Stimulated activated CD4-positive, alpha-beta T cell treated with anti-CD3 and anti-CD28 coated beads, Interleukin-1b, Interleukin-23, amount 100 ng/mL, for 48 hours (primary cell): ENCODE measurements at regions not wholly inside any gene's neighbourhood (a gene's known extent, or its start where the extent isn't known, plus 50 kb on each side); places are given as distances from the start of the nearest gene placed in this dataset.
"Not testable (repeated sequence)": the region's sequence is repeated elsewhere in the genome, so short reads cannot be mapped to it uniquely, and the experiment has no call there.

Experiments
- DNase-seq: peaks from one replicate; pipeline ENCODE4 v3.0.0-alpha.2; 2020

DNA sequence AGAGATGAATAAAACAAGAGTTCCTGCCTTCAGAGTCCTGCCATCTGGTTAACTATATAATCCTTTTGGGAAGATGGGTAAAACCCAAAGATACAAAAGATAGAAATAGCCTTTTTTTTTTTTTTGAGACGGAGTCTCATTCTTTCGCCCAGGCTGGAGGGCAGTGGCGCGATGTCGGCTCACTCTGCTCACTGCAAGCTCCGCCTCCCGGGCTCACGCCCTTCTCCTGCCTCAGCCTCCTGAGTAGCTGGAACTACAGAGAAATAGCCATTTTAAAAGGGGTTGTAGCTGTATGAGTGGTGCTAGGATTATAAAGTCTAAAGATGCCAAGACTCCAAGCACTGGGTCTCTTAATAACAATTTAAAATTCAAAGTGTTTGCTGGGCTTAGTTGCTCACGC lies 97.2 kb downstream of the KDR start:
- no peak for DNase-seq

DNA sequence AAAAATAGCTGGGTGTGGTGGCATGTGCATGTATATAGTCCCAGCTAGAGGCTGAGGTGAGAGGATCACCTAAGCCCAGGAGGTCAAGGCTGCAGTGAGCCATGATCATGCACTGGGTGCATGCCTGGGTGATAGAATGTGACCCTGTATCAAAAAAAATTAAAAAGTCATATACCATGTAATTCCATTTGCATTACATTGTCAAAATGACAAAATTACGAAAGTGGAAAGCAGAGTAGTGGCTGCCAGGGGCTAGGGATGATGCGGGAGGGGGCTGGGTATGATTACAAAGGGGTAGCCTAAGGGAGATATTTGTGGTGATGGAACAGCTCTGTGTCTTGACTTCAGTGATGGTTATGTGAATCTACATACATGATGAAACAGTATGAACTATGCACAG lies 97.8 kb downstream of the KDR start:
- no peak for DNase-seq

DNA sequence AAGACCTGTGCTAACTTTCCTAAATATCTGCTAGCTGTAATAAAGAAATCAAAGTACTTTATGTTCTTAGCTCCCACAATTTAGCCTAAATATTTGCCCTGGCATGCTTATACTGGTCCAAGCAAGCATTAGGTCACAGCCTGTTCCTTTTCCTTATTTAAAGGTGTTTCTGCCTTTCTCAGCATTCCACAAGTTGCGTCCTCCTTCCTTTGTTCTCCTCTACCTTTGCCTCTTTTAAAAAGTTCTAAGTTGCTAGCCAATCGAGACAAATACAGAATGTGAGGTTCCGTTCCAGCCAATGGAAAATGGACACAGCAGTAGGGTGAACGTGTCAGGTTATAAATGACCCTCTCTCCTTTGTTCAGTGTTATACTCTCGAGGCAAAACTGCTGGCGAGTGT lies 99.9 kb downstream of the KDR start:
- not testable (repeated sequence) for DNase-seq

DNA sequence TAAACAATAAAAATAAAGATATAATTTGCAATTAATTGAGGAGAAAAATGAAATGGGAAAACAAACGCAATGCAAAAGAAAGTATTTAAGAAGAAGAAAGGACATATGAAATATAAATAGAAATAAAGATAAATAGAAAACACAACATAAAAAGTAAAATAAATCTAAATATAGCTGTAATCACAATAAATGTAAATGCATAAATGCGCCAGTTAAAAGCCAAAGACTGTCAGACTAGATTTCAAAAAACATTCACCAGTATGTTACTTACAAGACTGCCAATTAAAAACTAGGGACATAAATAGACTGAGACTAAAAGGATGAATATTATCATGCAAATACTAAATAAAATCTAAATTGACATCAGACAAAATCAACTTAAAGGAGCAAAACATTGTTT lies 102.4 kb downstream of the KDR start:
- no peak for DNase-seq

DNA sequence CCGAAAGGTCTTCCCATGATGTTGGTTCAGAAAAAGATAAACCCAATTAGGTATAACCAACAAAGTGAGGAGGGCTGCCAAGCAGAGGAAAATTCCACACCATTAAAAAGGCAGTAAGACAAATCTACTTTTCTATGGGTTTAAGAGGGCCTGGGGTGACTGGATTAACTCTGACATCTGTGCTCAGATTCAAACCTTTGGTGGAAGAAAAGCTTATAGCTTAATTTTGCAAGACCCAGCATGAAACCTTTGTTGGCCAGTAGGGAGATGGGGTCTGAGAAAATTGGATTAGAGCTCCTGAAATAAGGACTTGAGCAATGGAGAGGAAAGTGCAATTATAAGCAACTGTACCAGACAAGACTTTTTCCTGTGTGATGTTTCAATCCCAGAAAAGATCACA lies 104.2 kb downstream of the KDR start:
- DNase-seq: no peak

DNA sequence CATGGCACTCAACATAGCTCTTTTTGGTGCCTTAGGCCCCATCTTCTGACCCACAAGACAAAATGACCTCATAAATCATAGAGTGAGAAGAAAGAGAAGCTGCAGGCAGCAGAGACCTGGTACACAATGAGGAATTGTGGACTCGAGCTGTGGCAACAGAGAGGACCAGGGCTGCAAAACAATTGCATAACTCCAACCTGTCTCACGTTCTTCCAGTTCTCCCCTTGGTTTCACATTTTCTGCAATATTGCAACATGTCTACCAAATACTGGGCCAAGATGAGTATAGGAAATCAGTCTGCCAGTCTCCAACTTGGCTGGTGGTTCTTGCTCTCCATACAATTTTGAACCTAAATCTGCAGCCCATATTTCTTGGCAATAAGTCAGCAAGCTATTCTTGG lies 105.3 kb downstream of the KDR start:
- DNase-seq: no peak

DNA sequence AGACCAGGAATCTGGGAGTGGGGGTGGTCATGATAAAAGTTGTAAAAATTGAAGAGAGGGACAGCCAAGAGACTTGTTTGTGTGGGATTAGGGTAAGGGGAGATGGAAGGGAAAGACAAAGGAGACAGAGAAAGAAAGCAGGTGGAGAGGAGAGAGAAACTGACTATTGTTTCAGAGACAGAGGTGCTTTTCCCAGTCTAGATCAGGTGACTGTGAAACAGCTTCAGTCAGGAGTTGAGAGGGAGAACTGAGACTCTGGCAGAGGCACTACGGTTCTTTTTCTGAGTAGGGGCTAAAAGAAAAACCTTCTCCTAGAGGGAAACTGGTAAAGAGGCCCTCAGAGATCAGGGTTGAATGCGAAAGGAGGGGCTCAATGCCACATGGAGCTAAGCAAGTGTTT lies 106.4 kb downstream of the KDR start:
- DNase-seq: no peak

DNA sequence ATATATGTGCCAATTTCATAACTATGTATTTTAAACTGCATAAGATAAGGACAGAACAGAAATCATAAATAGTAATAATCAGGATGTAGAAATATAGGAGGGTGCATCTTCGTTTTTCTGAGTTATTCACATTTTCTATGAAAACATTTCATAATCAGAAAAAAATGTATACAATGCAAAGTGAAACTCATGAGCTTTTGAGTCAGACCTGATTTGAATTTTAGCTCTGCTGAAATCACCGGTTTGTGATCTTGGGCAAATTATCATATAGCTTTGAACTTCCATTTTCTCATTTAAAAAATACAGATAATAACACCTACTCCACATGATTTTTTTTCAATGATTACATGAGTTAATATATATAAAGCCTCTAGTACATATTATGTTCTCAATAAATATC lies 106.9 kb downstream of the KDR start:
- DNase-seq: no peak

DNA sequence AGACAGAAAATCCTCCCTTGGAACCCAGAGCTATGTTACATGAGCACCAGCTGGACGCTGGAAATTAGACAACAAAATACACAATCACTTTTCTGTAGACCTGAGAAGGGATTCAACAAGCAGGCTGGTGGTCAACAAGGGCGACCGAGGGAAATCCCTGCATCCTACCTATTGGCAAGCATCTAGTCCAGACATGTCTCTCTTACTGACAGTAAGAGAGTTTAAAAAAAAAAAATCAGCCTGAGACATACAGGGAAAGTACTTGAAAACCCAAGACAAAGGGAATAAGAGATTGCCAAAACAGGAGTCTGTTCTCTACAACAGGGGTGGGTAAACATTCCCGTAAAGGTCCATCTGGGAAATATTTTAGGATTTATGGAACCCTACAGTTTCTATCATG lies 108.0 kb downstream of the KDR start:
- no peak for DNase-seq

DNA sequence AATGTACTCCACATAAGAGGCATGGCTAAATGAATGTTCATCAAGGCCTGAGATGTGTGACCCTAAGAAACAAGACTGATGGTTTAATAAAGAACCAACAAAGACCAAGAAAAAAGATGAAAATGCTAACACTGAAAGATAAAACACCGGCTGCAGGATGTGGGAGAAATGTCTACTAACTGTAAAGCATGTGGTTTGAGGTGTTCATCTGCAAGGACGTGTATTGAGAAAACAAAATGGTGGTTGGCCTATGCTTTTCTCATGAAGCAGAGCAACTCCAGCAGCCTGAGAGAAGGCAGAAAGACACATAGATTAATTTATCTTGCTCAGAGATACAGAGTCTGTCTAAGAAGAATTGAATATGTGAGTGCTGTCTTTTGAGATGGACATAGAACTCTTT lies 109.3 kb downstream of the KDR start:
- DNase-seq: no peak

DNA sequence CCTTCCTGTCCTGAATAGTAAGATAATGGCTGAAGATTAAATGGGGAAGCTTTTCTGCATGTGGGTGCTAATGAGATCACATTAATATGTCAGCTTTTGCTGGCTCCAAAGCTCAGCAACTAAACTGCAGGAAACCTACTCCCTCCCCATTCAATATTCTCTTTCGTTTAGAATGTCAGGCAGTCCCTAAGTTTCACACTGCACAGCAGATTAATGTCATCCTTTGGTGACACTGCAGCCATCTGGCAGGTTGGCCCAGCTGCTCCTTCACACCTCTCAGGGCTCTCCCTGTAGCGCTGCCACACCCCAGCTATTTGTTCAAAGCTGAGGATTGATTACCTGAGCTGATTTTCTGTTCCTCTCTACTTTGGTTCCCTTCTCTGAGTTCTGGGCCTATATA lies 110.5 kb downstream of the KDR start:
- DNase-seq: no peak

DNA sequence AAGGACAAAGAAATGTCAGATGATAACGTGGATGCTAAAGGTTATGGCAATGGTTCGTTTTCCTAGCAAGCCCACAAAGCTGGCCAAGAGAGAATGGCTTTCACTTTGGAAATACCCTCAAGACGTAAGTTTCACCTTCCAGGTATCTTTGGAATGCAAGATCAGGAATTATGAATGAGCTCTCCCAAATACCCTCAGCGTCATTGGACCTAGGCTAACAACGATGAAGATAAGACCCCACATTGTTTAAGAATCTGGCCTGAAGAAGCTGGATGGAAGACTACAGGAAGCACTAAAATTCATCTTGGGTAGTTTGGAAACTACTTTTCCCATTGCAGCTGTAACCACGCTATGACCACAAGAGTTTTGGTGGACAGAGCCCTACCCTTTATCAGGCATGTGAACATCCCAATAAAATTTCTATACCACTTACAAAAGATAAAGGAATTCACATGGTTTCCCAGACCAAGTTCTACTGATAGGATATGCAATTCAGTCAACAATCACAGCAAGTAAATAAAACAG lies 111.9 kb downstream of the KDR start:
- DNase-seq: no peak

DNA sequence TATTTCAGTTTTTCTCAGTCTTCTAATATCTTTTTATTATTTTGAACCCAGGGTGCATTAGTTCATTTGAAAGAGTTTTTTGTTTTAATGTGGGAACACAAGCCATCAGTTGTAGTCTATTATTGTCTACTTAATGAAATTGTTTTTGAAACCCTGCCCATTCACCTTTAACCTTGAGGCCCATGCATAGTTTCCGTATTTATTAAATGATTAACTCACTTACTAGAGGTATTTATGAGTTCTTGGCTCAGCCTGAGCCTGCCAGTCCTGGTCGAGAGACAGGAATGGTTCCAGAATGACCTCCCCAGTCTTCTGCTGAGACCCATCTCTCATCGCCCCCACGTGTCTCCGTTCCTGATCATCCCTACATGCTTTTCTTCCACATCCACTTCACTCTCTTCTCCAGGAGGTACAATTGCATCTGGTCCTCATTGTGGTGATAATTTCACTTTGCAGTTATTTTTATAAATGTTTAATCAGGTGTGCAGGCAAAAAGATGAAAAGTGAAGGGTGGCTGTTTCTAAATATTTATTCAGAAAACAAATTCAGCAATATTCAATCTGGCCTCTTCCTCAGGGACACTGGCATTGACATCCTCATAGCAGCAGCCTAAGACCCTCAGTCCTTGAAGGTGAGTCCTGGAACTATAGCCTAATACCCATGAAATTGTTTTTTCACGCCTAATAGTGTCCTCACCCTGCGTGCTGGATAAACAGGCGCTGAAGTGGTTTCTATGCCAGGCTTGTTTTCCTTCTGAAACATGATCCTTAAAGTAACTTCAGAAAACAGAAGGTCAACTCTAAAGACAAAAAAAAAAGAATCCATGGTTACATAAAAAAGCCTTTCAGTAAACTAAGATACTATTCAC lies 112.8 kb downstream of the KDR start:
- DNase-seq: no peak

DNA sequence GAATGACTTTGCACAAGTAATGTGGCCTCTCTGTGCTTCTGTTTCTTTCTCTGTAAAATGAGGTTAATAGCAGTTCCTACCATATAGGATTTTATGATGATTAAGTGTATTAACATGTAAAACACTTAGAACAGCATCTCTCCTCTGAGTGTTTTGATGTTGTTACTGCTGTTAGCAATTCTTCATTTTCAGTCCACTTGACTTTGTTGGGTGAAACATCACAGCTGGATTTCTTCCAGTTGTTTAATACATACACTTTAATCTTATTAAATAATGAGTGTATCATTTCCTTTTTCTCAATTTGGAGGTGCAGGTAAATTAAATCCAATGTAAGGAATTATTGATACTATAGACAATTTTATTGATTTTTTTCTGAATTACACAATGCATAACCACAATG lies 113.6 kb downstream of the KDR start:
- no peak for DNase-seq

DNA sequence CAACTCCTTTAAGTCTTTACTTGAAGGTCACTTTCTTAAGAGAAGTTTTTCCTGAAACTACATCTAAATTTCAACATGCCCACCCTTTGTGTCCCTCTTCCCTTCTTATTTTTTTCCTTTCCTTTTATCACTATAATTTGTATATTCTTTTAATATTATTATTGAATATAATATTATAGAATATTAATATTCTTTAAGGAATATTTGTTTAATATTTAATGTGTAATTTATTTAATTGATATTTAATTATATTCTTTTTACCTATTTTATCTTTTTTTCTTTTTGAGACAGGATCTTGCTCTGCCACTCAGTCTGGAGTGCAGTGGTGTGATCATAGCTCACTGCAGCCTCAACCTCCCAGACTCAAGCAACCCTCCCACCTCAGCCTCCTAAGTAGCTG lies 114.8 kb downstream of the KDR start:
- no peak for DNase-seq

DNA sequence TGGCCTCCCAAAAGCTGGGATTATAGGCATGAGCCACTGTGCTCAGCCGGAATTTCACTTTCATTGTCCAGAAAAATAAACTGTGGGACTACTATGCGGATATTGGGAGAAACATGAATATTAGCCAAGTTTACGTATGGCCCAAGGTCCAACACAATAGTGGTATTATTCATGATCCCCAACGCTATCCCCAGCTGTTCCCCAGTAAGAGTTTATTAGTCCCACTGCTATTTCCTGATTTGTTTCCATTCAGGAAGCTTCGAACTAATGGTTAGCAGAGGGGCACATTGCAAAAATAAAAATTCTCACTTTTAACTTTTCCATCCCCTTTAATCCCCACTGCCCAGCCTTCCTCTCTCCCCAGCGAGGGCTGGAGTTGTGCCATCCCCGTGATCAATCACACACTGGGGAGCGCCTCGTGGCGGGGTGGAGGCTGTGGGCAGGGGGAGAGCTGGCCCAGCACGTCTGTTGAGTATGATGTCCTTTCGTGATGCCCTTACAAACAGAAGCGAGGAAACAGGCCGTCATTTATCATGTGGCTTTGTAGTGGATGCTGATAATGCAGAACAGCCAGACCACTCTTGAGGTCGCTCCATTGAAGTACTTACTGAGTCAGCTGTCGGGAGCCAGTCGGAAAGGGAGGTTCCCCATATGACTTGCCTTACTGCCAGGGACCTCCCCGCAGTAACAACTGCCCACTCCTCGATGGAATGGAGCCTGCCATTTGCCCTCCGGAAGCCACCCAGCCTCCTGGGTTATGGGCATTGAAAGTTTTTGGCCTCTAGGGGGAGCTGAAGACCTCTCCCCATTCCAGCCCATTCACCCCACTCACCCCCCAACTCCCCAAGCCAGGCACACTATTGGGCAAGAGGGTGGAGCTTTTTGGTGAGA lies 117.0 kb downstream of the KDR start:
- no peak for DNase-seq

DNA sequence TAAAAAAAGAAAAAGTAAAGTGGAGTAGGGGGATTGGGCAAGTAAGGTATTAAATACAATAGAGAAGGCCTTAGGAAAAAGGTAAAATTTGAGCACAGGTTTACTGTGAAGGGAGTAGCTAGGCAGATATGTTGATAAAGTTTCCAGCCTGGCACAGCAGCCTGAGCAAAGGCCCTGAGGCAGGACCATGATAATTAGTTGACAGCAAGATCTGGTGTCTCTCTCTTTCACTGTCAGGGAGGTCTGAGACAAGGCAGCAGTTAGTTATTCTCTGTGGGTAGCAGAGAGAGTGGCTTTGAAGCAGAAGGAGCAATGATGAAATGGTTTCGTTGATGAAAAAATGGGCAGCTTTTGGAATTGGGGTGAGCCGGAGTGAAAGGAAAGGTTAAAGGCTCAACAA lies 119.5 kb downstream of the KDR start:
- DNase-seq: no peak

DNA sequence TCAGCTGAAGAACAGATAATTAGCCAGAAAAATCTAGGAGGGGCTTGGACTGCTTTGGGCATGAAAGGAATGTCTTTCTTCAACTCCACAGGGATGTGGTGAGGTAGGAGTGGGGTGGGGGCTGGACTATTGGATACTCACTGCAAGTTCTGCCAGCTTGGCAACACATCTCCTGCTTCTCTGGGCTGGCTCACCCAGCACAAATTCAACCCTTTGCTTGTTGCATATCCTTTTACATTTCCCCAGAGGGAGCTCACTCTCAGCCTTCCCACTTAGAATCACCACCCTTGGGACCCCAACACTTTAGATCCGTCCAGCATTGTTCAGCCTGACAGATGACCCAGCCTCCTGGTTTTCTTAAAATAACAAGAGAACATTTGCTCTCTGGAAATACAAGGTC lies 120.6 kb downstream of the KDR start:
- no peak for DNase-seq

DNA sequence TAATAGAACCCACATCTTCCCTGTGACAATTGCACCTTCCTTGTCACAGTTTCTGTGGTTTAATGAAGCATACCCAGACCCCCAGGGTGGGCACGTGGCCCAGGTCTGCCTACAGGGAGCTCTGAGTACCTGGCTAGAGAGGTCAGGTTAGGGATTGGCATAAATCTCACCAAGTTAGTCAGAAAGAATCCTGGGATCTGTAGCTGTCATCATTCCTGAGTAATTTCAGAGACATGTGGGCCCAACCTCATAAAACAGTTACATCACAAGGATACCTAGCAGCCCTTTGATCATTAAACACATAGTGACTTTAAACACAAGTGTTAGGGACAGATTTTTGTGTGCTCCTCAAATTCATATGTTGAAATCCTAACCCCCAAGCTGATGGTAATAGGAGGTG lies 123.0 kb downstream of the KDR start:
- no peak for DNase-seq

DNA sequence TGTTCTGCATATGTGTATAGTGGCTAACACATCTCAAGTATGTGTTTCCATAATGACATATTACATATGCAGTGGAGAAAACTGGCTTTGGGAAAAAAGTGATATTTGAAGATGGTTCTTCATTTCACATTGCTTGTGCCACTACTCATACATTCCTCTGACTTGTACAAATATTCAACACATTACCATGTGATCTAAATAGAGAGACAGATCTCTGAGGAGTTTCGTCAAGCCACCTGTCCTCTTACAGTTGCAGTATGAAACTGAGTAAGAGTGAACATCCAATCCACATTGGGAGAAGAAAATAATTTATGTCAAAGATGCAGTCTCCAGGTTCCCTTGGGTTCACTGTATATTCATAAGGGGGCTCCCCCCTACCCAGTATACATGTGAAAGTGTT lies 123.9 kb downstream of the KDR start:
- no peak for DNase-seq

DNA sequence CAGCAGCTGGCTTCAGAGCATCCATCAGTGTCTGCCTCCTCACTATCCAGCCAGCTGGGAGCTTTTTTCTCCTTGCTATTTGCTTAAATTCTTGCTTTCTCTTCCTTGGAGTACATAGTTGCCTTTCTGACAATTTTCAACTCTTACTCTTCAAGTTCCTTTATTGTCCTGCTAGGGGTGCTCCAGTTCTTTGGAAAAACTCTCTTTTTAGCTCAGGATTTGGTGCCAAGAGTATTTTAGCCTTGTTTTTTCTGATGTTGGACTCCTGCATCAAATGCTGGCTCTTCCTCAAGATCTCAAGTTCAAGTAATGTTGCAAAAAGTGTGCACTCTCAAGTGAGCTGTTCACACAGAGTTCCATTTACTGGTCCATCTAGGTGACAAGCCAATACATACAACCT lies 126.4 kb downstream of the KDR start:
- no peak for DNase-seq

DNA sequence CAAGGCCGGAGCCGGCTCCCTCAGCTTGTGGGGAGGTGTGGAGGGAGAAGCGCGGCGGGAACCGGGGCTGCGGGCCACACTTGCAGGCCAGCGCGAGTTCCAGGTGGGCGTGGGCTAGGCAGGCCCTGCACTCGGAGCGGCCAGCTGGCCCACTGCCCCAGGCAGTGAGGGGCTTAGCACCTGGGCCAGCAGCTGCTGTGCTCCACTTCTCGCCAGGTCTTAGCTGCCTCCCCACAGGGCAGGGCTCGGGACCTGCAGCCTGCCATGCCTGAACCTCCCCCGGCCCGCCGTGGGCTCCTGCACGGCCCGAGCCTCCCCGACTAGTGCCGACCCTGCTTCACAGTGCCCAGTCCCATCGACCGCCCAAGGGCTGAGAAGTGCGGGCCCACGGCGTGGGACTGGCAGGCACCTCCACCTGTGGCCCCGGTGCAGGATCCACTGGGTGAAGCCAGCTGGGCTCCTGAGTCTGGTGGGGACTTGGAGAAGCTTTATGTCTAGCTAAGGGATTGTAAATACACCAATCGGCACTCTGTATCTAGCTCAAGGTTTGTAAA lies 131.8 kb downstream of the KDR start:
- not testable (repeated sequence) for DNase-seq

DNA sequence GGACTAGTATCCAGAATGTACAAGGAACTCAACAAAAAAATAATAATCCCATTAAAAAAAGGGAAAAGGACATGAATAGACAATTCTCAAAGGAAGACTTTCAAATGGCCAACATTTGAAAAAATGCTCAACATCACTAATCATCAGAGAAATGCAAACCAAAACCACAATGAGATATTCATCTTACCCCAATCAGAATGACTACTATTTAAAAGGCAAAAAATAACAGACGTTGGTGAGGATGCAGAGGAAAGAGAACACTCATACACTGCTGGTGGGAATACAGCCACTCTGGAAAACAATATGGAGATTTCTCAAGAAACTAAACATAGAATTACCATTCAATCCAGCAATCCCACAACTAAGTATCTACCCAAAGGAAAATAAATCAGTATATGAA lies 133.1 kb downstream of the KDR start:
- no peak for DNase-seq

DNA sequence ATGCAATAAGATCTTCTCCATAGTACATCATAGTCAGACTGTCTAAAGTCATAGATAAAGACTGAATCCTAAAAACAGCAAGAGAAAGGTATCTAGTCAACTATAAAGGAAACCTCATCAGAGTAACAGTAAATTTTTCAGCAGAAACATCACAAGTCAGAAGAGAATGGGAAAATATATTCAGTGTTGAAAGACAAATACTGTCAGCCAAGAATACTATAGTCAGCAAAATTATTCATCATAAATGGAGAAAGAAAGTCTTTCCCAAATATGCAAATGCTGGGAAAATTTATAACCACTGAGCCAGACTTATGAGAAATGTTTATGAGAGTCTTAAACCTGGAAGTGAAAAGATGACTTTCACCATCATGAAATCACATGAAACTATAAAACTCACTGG lies 136.7 kb downstream of the KDR start:
- no peak for DNase-seq
